22Rv1 (cell line): ENCODE measurements at regions not wholly inside any gene's neighbourhood (a gene's known extent, or its start where the extent isn't known, plus 50 kb on each side); places are given as distances from the start of the nearest gene placed in this dataset.
"Not testable (repeated sequence)": the region's sequence is repeated elsewhere in the genome, so short reads cannot be mapped to it uniquely, and the experiment has no call there.

ENCODE experiments used
- H3K27ac ChIP-seq: fragments of 450-650 bp; 2 replicates; pipeline ENCODE4 v1.5.1; 2017
- ZFX ChIP-seq: fragments of 450-650 bp; IDR thresholded peaks from 2 replicates; pipeline ENCODE4 v1.6.1; 2017; ENCODE audit warnings: antibody characterized with exemption, borderline replicate concordance
- TF ChIP-seq, protein P1 (sequence below): fragments of 450-650 bp; IDR thresholded peaks from 2 replicates; pipeline ENCODE4 v1.5.1; 2017; ENCODE audit warnings: mild to moderate bottlenecking

GRCh38 chr3:88725440-88726165 is 381.8 kb upstream of the EPHA3 start:
- no peak overlapping the region for H3K27ac ChIP-seq
- TF ChIP-seq, protein P1, sequence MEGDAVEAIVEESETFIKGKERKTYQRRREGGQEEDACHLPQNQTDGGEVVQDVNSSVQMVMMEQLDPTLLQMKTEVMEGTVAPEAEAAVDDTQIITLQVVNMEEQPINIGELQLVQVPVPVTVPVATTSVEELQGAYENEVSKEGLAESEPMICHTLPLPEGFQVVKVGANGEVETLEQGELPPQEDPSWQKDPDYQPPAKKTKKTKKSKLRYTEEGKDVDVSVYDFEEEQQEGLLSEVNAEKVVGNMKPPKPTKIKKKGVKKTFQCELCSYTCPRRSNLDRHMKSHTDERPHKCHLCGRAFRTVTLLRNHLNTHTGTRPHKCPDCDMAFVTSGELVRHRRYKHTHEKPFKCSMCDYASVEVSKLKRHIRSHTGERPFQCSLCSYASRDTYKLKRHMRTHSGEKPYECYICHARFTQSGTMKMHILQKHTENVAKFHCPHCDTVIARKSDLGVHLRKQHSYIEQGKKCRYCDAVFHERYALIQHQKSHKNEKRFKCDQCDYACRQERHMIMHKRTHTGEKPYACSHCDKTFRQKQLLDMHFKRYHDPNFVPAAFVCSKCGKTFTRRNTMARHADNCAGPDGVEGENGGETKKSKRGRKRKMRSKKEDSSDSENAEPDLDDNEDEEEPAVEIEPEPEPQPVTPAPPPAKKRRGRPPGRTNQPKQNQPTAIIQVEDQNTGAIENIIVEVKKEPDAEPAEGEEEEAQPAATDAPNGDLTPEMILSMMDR = no peak
- no peak for TF ChIP-seq ZFX

DNA sequence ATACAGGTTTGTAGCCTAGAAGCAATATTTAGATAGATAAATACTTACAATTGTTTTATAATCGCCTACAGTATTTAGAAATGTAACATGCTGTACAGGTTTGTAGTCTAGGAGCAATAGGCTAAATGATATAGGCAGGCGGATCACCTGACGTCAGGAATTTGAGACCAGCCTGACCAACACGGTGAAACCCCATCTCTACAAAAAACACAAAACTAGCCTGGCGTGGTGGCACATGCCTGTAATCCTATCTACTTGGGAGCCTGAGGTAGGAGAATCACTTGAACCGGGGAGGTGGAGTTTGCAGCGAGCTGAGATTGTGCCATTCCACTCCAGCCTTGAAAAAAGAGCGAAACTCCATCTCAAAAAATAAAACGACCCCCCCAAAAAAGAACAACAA is 375.2 kb upstream of the EPHA3 start:
- TF ChIP-seq ZFX = no peak
- TF ChIP-seq, protein P1 = no peak
- H3K27ac ChIP-seq = peak overlapping the region; percentile 48

- H3K27ac ChIP-seq = no peak overlapping the region
- TF ChIP-seq, protein P1 = no peak
- TF ChIP-seq ZFX = no peak
Measured at GRCh38 chr3:88742106-88742505, 365.3 kb upstream of the EPHA3 start.

DNA sequence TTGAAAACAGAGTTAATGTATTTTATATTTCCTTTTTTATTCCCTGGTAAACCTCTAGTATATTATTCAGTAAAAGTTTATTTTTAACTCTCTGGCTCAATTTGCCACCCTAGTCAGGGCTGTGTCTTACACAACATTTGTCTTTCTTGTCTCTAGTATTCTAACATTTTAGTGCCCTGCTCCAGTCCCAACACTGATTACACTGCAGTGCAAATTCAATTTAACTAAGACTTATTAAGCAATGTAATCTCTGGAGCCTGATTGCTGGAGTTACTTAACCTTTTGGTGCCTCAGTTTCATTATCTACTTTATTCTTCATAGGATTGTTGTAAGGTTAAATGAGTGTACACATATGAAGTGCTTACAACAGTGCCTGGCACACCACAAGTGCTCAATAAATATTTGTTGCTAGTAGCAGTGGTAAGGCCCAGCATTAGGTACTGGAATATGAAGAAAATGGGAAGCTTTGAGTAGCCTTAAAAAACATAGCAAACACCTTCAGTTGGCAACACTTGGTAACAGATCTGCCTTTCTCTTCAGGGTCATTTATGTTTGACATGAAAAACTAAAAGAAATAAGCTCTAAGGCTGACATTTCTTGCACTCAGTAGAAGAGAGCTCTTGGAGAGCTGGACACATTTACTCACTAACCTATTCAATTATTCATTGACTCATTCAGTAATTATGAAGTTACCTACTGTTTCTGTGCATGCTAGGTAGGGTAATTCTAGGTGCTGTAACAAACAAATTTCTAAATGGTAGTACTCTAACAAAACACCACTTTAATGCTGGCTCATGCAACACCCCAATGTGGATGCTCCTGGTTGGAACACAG is 364.5 kb upstream of the EPHA3 start:
- H3K27ac ChIP-seq = no peak overlapping the region
- no peak for TF ChIP-seq ZFX
- TF ChIP-seq, protein P1 = no peak

DNA sequence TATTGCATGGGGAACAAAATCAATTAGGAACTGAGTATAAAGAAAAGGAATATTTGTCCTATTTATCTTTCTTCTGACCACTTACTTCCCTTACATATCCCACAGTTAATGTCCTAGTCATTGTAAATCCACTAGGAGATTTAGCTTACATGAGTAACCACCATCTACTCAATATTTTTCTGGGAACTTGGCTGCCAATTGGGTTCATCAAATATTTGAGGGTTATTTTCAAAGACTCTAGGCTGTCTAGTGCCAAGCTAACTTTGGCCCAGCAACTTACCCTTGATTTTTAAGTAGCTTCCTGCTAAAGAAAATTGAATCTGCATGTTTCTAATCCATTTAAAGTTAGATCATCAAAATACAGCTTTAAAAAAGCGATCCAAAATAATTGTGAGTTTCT is 362.5 kb upstream of the EPHA3 start:
- H3K27ac ChIP-seq = no peak overlapping the region
- no peak for TF ChIP-seq ZFX
- TF ChIP-seq, protein P1 = no peak

DNA sequence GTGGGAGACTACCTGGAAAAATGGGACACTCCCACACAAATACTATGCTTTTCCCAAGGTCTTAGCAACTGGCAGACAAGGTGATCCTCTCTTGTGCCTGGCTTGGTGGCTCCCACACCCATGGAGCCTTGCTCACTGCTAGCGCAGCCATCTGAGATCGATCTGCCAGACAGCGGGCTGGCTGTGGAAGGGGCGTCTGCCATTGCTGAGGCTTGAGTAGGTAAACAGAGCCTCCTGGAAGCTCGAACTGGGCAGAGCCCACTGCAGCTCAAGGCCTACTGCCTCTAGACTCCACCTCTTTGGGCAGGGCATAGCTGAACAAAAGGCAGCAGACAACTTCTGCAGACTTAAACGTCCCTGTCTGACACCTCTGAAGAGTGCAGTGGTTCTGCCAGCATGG is 360.3 kb upstream of the EPHA3 start:
- H3K27ac ChIP-seq = not testable (repeated sequence)

GRCh38 chr3:88758676-88759075 is 348.7 kb upstream of the EPHA3 start:
- H3K27ac ChIP-seq = no peak overlapping the region
- TF ChIP-seq, protein P1 = no peak
- TF ChIP-seq ZFX = no peak
